ENCODE measurements at regions not wholly inside any gene's neighbourhood (a gene's known extent, or its start where the extent isn't known, plus 50 kb on each side); places are given as distances from the start of the nearest gene placed in this dataset.

DNA sequence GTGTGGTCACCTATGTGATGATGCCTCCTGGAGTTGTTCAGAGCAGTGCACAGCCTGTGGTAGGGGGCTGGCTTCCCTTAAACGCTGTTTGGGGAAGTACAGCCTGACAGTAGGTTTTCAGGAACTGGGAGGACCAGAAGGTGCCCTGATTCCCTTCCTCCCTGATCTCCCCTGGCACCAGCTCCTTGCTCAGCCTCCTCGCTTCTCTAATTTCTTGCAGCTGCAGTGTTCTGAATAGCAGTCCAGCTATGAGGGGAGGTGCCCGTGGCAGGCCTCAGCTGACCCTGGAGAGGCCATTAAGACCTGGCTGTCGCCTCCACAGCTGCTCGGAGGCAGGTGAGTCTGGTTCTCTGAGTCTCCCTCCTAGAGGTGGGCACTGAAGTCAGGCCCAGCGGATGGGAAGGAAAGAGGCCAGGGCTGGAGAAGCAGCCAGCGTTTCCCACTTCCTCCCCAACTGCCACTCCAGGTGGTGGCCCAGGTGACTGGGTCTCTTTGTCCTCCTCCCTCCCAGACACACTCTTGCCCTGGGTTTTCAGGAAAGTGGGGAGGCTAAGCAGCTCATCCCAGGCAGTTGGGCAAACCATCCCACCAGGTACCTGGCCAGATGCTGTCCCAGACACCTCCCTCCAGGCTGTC is 52.0 kb upstream of the RPL11 start:
- no peak for DNase-seq (ENCODE audit: low spot score)

DNA sequence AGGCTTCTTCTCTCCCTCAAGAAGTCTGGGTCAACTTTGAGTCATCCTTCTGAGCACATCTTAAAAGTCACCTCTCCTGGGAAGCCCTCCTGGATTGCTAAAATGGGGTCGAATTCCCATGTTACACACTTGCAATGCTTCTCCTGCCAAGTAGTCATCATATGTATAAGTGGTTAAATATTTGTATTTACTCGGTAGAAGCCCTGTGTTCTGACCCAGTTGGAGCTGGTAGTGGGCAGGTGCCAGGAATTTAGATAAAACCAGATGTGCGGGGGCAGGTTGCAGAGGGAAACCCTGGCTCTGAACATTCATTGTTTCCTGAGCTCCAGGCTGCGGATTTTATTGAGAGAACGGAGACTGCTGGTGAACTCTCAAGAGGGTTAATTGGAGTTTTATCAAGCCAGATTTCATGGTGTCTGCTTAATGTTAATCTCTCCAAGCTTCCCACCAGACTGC is 52.8 kb upstream of the RPL11 start:
- DNase-seq (ENCODE audit: low spot score) = no peak

GRCh38 chr1:23638188-23638619 is 53.4 kb upstream of the RPL11 start:
- no peak for DNase-seq (ENCODE audit: low spot score)

GRCh38 chr1:23636009-23636408 is 55.6 kb upstream of the RPL11 start:
- no peak for DNase-seq (ENCODE audit: low spot score)

GRCh38 chr1:23634840-23635651 is 56.6 kb upstream of the RPL11 start:
- peak; percentile 73 for DNase-seq (ENCODE audit: low spot score)

GRCh38 chr1:23634518-23634839 is 57.1 kb upstream of the RPL11 start:
- no peak for DNase-seq (ENCODE audit: low spot score)

DNA sequence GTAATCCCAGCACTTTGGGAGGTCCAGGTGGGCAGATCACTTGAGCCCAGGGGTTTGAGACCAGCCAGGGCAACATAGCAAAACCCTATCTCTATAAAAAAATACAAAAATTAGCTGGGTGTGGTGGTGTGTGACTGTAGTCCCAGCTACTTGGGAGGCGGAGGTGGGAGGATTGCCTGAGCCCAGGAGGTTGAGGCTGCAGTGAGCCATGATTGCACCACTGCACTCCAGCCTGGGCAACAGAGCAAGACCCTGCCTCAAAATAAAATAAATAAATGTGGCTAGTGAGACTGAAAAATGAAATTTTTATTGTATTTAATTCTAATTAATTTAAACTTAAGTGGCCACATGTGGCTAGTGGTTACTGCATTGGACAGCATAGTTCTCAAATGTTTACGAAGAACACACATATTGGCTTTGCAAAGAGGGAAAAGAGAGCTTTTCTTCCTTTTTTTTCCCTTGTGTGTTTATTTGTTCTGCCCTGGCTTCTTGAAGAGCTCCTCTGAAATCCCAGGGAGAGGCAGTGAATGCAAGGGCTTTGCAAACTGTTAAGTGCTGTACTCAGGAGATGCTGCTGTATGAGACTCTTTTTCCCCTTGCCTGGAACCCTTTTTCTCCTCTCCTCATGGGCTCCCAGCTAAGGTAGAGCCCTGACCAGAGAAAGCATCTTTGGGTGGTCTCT is 59.0 kb upstream of the RPL11 start:
- no peak for DNase-seq (ENCODE audit: low spot score)

DNA sequence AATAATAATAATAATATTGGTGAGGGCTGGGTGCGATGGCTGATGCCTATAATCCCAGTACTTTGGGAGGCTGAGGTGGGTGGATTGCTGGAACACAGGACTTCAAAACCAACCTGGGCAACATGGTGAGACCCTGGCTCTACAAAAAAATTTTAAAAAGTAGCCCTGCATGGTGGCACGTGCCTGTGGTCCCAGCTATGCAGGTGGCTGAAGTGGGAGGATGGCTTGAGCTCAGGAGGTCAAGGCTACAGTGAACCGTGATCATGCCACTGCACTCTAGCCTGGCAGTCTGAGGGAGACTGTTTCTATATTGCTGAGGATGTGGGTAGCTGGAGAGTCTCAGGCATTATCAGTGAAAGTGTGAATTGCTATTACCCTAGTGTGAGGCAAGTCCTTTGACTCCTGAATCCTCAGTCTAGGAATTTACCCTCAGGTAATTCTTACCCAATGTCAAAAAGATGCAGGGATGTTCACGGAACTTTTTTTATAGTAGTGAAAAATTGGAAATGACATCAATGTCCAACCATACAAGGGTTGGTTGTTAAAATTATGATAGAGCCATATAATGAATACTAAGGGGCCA is 61.8 kb upstream of the RPL11 start:
- no peak for DNase-seq (ENCODE audit: low spot score)

DNA sequence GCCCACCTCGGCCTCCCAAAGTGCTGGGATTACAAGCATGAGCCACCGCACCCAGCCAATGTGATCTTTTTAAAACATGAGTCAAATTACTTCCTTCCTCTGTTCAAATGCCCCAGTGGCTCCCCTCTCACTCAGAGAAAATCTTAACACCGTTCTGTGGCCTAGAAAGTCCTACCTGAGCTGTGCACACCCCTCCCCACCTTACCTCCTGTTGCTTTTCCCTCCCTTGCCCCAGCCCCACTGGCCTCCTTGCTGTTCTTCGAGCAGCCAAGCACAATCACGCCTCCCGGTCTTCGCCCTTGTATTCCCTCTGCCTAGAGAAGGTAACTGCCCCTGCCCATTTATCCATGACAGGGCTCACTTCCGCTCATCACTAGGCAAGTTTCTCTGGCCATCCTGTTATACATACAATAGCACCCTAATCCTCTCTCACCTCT is 62.6 kb upstream of the RPL11 start:
- DNase-seq (ENCODE audit: low spot score) = no peak

- peak; percentile 16 for DNase-seq (ENCODE audit: low spot score)
Observed at GRCh38 chr1:23627069-23627735, 64.4 kb upstream of the RPL11 start.

GRCh38 chr1:23625929-23626535 is 65.6 kb upstream of the RPL11 start:
- no peak for DNase-seq (ENCODE audit: low spot score)

GRCh38 chr1:23625459-23625858 is 66.1 kb upstream of the RPL11 start:
- DNase-seq (ENCODE audit: low spot score) = no peak

DNA sequence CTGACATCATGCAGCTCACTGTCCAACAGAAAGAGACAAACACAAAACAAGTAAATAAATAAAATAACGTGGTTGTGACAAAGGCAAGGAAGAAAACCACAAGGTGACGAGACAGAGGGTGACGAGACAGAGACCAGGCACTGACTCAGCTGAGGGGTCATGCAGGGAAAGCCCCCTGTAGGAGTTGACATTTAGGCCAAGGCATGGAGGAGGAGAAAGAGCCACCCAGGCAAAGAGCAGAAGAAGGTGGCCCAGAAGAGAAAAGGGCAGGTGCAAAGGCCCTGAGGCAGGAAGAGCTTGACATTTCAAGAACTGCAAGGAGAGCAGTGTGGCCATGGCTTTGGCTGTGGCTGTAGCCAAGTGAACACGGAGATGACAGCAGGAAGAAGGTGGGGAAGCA is 65.1 kb upstream of the ID3 start:
- DNase-seq (ENCODE audit: low spot score) = no peak

GRCh38 chr1:23622284-23622683 is 63.0 kb upstream of the ID3 start:
- no peak for DNase-seq (ENCODE audit: low spot score)

DNA sequence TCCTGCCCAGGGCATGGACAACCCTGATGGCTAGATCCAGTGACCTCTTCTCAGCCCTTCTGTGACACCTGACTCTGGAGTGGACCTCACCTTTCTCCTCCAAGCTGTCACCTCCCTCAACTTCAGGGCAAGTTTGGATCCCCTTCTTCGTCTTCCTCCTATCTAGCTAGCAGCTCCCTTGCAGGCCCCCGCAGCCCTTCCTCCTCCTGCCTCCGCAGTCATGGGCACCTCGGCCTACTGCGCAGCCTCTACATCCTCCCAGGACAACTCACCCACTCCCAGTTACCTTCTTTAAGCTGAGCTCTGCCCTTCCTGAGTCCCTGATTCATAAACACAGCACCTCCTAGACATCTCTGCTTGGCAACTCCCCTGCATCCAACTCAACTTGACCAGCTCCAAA is 61.3 kb upstream of the ID3 start:
- DNase-seq (ENCODE audit: low spot score) = no peak

DNA sequence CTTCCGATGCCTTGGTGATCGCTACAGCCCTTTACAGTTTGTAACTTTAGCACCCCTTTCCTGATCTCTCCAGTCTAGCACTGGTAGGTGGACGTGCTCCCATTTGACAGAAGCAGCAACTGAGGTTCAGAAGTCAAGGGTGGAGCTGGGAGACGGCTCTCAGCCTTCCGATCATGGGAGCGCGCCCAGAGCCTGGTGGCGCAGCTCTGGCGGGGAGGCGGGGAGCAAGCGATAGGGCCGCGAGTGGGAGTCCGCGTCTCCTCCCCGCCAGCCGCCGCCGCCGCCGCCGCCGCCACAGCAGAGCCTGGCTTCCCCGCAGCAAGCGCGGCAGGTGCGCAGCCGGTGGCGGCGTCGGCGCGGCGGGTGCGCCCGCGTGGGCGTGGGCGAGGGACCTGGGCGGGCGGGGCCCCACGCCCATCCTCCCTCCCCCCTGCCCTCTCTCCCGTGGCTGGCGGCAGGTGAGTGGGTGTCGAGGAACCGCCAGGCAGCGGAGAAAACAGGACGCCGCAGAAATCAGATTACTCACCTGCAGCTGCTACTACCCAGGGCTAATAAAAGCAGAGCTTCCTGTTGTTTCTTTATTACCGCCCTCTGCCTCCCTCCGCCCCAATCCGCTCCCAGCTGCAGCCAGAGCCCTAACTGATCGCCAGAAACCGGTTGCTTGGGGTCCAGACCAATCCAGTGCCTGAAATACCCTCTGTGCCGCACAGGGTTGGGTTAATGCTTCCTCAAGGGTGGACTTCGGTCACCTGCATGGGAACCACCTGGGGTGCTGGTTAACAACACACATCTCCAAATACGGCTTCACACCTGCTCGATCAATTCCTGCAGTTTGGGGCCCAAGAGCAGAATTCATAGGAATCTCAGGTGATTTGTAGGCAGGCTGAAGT is 60.2 kb upstream of the ID3 start:
- peak; percentile 69 for DNase-seq (ENCODE audit: low spot score)

DNA sequence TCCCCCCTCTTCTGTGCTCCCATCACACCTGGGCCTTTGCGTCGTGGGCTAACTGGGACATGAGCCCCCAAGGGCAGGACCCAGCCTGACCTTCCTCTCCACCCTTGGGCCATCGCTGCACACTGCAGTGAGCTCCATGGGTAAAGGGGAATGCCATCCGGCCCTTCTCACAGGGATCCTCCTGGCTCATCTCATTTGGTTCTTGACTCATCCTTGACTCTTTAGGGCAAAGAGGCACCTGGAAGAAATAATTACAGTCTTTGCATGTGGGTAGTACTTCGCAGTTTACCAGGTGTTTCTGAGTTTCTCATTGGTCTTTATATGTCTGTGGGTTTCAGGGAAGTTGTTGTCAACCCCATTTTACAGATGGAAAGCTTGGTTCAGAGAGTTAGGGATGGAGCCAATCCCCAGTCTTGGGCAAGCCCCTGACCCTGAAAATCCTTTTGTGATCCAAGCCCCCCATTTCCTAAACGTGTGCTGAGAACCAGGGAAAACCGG is 59.3 kb upstream of the ID3 start:
- DNase-seq (ENCODE audit: low spot score) = no peak

DNA sequence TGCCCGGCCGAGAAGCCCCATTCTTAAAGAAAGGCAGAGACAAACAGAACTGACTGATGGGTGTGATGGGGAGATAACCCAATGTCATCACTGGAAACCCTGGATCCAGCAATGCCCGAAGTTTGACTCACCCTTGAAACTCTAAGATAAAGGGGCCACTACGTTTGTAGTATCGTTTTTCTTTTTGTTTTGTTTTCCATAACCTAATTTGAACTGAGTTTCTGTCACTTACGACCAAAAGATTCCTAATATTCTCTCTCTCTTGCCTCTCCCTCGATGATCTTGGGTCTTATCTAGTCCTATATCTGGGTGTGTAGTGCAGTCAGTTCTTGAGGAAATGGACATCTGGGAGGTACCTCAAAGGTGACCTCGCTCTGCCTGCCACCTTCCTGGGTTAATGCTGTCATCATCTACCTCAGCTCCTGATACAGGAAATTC is 57.8 kb upstream of the ID3 start:
- DNase-seq (ENCODE audit: low spot score) = peak; percentile 38

GRCh38 chr1:23616292-23616824 is 57.1 kb upstream of the ID3 start:
- DNase-seq (ENCODE audit: low spot score) = no peak

GRCh38 chr1:23615852-23616251 is 56.6 kb upstream of the ID3 start:
- DNase-seq (ENCODE audit: low spot score) = no peak

Data from kidney tubule cell (primary cell).